ENCODE measurements at regions not wholly inside any gene's neighbourhood (a gene's known extent, or its start where the extent isn't known, plus 50 kb on each side); places are given as distances from the start of the nearest gene placed in this dataset.

GRCh38 chr3:31288224-31288623, 244.5 kb upstream of the STT3B start:
- Histone ChIP-seq H2AFZ (no peak overlapping the region), H3K9ac (no peak overlapping the region), H3K4me3 (ENCODE audit: low read depth, low read length) (no peak overlapping the region), H3K9me3 (ENCODE audit: control insufficient read depth, low read length) (no peaks in the 10 kb centered on the region), H3K27ac (no peak overlapping the region), H3K27me3 (ENCODE audit: control insufficient read depth, insufficient read depth, low read length) (no peaks in the 10 kb centered on the region), H3K4me2 (ENCODE audit: low read length) (no peak overlapping the region), H3K4me1 (no peaks in the 10 kb centered on the region), H3K36me3 (ENCODE audit: control insufficient read depth, insufficient read depth, low read length) (no peaks in the 10 kb centered on the region), H3K79me2 (no peaks in the 10 kb centered on the region)
- TF ChIP-seq CTCF (IDR thresholded peaks at IDR 0.05), result no peak

GRCh38 chr3:31288641-31289100, 244.1 kb upstream of the STT3B start:
- H3K79me2 ChIP-seq, result no peaks in the 10 kb centered on the region
- H3K4me3 ChIP-seq (ENCODE audit: low read depth, low read length), result no peak overlapping the region
- H3K4me1 ChIP-seq, result no peaks in the 10 kb centered on the region
- no peak overlapping the region for H3K4me2 ChIP-seq (ENCODE audit: low read length)
- H2AFZ ChIP-seq, result no peak overlapping the region
- H3K27me3 ChIP-seq (ENCODE audit: control insufficient read depth, insufficient read depth, low read length), result no peaks in the 10 kb centered on the region
- no peaks in the 10 kb centered on the region for H3K36me3 ChIP-seq (ENCODE audit: control insufficient read depth, insufficient read depth, low read length)
- H3K9me3 ChIP-seq (ENCODE audit: control insufficient read depth, low read length), result no peaks in the 10 kb centered on the region
- H3K9ac ChIP-seq, result no peak overlapping the region
- H3K27ac ChIP-seq, result no peak overlapping the region
- no peak for TF ChIP-seq CTCF (IDR thresholded peaks at IDR 0.05)

GRCh38 chr3:31289584-31289983, 243.1 kb upstream of the STT3B start:
- H3K9ac ChIP-seq, result no peak overlapping the region
- TF ChIP-seq CTCF (IDR thresholded peaks at IDR 0.05), result no peak
- H3K79me2 ChIP-seq, result no peaks in the 10 kb centered on the region
- H3K4me1 ChIP-seq, result no peaks in the 10 kb centered on the region
- no peaks in the 10 kb centered on the region for H3K27me3 ChIP-seq (ENCODE audit: control insufficient read depth, insufficient read depth, low read length)
- no peaks in the 10 kb centered on the region for H3K36me3 ChIP-seq (ENCODE audit: control insufficient read depth, insufficient read depth, low read length)
- H2AFZ ChIP-seq, result no peak overlapping the region
- no peak overlapping the region for H3K4me2 ChIP-seq (ENCODE audit: low read length)
- H3K9me3 ChIP-seq (ENCODE audit: control insufficient read depth, low read length), result no peaks in the 10 kb centered on the region
- no peak overlapping the region for H3K27ac ChIP-seq
- H3K4me3 ChIP-seq (ENCODE audit: low read depth, low read length), result no peak overlapping the region

GRCh38 chr3:31290046-31290445, 242.7 kb upstream of the STT3B start:
- no peak overlapping the region for H3K27ac ChIP-seq
- H3K4me3 ChIP-seq (ENCODE audit: low read depth, low read length), result no peak overlapping the region

More at GRCh38 chr3:31290046-31290445, 242.7 kb upstream of the STT3B start:
- no peak overlapping the region for H2AFZ ChIP-seq
- no peaks in the 10 kb centered on the region for H3K36me3 ChIP-seq (ENCODE audit: control insufficient read depth, insufficient read depth, low read length)
- H3K9me3 ChIP-seq (ENCODE audit: control insufficient read depth, low read length), result no peaks in the 10 kb centered on the region
- no peak overlapping the region for H3K4me2 ChIP-seq (ENCODE audit: low read length)
- H3K4me1 ChIP-seq, result no peaks in the 10 kb centered on the region
- no peaks in the 10 kb centered on the region for H3K27me3 ChIP-seq (ENCODE audit: control insufficient read depth, insufficient read depth, low read length)
- TF ChIP-seq CTCF (IDR thresholded peaks at IDR 0.05), result no peak
- no peak overlapping the region for H3K9ac ChIP-seq
- no peaks in the 10 kb centered on the region for H3K79me2 ChIP-seq

Measured in parathyroid adenoma (tissue), 2 donors.